GOT3 (cell line): ENCODE measurements at regions not wholly inside any gene's neighbourhood (a gene's known extent, or its start where the extent isn't known, plus 50 kb on each side); places are given as distances from the start of the nearest gene placed in this dataset.

Experiments used
- DNase-seq: peaks from one replicate; lab custom pipeline; 2025; ENCODE audit warnings: mixed read lengths; lab: John Stamatoyannopoulos, UW

DNA sequence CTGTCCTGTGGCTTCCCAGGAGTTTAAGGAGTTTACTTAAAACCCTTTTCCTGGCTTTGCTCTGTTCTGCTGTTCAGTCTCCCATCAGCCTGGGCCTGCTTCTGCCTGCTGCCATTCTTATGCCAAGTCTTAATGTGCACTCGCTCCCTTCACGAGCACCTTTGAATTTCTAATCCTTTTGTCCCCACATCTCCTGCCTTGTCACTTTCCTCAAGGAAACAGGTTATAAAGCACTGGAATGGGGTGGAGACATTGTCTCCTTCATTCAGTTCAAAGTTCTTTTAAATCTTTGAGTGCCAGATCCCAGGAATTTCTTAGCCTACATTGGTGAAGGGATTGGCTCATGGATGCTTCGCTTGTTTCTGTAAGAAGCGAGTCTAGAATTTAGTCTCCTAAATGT lies 87.2 kb upstream of the LIFR start:
- no peak for DNase-seq

DNA sequence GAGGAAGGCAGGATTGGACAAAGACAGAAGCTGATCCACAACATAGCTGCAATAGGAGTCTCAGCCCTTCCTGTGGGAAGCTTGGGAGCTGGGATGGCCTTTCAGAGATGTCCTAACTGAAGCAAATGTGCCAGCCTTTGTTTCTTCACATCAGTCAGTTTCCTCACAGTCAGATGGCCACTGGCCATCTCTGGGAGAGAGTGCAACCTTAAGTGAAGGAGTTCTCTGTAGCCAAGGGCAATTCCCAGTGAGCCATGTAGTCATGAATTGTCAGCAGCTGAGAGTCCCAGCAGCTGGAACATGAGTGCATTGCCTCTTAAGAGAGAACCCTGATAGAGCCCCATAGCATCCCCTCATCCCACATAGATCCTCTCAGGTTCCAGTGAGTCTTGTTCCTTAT lies 89.1 kb upstream of the LIFR start:
- no peak for DNase-seq

DNA sequence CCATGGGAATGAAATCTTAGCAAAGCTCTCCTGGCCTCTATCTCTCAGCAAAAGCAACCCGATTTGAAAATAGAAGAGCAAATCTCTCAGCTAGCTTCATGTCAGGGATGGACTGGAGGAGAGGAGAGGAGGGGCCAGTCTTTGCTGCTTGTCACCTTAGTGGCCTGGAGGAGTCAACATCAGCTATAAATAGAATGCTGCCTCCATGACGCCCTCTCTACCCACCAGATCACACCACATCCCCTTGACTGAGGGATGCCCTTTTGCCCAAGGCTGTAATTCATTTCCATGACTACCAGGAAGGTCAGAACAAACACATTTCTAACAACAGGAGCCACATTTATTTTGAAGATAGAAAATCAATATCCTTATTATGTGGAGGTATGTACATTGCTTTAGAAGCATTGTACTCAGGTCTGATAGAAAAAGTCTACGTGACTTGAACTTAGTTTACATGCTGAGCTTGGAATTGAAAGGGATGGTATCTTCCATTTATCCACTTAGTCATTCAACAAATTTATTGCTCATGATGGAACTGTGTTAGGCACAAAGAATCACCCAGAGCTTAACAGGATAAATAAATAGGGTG lies 92.4 kb upstream of the LIFR start:
- no peak for DNase-seq

DNA sequence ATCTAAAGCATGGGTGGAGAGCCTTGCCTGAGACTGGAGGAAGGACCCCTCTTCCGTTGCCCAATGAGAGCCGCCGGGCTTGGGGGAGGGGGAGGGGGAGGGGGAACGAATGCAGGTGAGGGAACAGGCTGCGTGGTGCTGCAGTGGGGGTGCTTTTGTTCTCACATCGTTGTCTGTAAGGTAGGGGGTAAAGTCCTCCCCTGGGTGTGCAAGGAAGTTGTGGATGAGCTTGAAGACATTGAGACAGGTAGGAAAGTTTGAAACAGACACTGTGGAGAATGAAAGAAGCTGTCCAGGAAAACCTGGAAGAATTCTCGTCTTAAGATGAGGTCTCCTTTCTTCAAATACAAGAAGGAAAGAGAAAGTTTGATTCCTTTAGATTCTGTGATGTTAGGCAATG lies 94.1 kb upstream of the LIFR start:
- no peak for DNase-seq

DNA sequence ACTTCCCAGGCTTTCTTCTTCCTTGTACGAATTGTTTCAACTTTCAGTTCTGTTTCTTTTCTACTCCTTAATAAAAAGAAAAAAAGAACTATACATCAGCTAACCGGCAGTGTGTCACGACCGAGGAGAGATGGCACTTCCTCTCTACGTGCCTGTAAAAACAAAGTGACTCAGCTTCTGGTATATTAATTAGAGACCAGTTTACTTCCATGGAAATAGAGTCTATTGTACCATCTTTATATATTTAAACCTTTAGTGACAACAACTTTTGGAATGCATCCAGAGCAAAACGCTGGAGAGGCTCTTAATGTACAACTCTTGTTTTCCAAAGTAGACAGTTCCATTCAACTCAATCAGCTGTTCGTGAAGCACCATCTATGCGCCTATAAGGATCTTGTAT lies 94.5 kb upstream of the LIFR start:
- DNase-seq, result no peak

DNA sequence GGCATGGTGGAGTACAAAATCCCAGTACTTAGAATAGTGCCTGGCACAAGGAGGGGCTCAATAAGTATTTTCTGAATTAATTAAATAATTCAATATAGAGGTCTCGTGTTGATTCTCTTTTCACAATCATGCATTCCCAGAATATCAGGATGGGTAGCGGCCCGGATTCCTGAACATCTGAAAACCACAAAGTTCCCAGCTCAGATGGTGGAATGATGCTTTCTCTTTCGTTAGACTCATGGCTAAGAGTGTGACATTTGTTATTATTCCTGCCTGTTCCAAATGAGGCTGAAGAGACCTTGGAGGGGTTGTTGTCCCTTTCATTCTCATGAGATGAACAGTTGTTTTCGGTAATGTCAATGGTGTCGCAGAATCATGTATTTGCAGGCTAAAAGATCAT lies 95.4 kb upstream of the LIFR start:
- no peak for DNase-seq

DNA sequence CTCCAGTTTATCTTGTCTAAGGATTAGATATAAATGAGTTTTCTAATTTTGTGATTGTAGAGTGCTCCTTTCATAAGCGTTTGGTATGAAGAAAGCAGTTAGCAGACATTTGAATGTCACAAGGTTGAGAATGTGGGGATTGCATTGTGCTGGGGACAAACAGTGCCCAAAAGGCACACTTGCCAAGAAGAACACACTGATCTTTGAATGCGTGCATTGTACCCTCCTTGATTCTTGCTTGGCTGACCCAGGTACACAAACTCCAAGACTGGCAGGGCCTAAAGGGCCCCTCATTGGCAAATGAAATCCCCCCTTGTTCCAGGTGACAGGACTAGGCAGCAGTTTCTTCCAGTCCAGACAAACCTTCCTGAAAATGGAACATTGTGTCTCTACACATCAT lies 96.9 kb upstream of the LIFR start:
- no peak for DNase-seq

DNA sequence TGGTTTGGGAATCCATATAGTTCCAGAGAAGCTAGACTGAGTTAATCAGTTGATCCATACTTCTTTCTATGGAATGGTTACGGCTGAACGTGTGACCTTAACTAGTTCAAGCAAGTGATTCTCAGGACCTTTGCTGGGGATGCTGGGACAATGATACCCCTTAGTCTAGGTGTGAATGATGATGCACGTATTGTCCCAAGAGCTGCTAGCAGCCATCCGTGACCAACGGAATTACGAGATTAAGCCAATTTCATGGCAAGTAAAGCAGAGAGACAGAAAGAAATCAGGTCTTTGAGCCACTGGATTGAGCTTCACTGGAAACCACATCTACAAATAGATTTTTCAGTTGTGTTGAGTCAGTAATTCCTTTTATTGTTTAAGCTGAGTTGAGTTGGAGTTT lies 99.2 kb upstream of the LIFR start:
- no peak for DNase-seq

DNA sequence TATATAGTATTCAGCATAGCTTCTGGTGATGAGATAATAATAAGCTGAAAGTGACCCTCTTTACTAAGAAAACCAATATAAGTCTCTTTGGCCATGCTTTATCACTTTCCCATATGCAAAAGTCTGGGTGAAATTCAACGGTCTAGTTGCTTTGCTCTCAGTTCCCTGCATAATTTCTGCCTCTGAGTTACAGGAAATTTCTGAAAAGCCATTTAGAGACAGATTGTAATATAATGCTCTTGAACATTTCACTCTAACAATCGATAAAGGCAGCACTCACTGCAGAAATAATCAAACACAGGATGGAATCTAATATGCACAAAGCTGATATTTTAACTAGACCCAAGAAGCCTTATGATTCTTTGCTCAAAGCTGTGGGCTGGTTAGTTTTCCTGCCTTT lies 100.1 kb upstream of the LIFR start:
- no peak for DNase-seq

DNA sequence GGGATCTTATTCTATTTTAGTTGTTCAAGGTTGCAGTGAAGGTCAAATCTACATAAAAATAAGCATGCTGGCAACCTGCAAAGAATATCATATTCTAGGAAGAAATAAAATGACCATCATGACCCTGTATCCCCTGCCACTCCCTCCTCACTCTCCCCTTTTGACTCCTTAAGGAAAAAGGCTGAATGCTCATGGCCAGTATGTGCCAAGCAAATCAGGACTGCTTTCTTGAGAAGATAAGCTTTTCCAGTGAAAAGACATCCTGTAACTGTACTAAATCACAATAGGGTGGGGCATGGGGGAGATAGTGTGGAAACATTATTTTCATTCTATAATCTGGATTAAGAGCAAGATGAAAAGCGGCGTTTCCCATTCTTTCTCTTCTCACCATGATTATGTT lies 100.6 kb upstream of the LIFR start:
- no peak for DNase-seq

DNA sequence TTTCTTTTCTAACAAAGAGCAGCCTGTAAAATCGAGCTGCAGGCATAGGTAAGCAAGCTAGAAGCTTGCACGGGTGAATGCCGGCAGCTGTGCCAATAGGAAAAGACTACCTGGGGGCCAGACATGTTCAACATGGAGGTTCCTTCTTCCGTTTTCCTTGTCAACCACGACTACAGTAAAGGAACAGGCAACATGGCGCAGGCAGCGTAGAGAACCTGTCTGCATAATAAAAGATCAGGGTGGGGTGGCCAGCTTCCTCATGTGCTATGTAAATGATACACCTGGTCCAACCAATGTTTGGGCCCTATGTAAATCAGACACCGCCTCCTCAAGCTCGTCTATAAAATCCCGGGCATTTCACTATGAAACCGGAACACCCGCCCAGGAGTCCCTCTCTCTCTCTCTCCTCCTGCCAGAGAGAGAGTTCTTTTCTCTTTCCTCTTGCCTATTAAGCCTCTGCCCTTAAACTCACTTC lies 103.8 kb upstream of the LIFR start:
- no peak for DNase-seq

DNA sequence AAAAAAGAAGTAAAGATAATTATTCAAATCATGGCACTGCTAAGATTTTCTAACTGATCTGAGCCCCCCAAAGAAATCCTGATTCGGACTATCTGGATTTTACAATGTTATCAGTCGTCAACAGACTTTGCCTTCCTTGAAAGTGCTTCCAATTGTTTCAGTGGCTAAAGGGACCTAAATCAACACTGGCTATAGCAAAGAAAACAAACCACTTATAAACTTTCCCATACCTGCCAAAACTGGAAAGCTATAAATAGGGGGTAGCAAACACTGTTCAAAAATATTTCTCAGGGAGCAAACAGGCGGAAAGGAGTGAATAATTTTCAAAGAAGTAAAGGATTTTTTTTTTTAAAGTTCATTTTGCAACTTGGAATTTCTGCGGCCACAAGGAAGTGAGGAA lies 105.6 kb upstream of the LIFR start:
- no peak for DNase-seq

DNA sequence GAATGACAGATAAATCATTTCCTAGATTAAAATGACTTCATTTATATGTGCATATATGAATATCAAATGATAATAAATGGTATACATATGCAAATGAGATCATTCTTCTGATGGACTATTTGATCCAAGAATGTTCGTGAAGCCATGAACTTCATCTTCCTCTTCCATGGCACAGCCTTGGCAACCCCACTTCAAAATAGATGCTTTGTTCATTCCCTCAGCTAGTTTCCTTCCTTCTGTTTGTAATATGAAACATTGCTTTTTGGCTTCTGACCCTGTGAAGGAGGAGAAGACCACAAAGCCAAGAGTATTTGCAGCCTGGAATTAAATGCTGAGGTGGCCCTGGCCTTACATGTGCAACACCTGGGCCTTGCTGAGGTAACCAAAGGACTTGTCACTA lies 106.8 kb upstream of the LIFR start:
- no peak for DNase-seq

DNA sequence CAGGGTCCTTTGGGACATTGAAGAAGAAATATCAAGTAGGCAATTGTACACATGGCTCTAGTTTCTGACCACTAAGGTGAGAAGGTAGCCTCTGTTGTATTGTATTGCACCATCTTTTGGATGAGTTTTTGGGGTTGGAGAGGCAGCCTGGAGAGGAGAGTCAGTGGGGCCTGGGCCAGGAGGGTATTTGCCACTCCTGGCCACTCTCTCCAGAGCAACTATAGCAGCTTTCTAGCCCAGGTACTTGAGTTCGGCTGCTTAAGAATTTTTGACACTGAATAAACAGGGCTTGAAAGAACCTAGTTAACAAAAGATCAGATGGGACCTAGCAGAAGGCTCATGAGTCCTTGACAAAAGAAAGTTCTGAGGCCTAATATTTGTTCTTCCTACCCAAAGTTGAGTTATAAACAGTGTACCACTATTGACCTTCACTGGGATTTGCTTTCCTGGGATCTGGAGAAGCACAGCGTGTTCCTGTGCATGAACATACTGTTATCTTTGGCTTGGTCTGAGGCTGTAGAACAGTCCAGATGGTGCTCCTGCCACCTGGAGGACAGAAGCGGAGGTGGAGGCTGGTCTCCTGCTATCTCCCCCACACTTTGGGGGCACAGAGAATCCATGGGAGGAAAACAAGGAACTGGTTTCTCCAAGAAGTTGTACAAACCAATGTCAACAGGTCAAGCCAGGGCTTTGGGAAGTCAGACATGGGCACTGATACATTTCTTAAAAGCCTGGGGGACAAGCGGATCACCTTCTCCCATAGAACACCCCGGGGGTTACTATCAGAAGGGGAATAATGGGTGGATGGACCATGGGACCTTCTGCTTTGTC lies 110.4 kb upstream of the LIFR start:
- DNase-seq, result no peak

DNA sequence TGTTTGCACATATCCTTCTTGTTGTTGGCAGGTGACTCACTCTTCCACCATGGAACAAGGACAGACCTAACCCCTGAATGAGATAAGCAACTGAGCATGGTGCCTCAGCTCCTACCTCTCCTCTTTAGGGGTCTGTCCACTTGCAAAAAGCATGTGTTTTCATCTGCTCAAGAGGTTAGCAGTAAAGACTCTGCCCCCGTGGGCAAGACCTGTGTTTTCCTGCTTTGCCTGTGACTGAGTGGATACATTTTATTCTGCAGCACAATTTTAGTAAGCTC lies 111.0 kb upstream of the LIFR start:
- DNase-seq, result no peak

DNA sequence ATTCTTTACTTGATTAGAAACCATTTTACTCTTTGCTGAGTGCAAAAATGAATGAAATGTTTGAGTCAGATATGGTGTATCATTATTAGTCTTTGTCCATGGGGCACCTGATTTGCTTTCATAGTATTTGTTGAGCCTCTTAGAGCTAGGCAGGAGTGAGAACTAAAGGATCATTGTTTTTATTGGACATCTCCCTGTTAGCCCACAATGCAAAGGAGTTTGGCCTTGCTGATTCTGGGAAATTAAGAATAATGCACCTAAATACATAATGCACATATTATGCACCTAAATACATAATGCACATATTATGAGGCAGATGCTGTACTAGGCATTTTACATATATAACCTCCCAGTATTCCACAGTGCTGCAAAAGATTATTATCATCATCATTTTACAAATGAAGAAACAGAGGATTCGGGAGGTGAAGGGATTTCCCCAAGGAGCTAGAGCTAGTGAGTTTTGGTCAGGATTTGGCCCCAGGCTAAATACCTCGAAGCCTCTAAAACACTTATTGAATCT lies 113.0 kb upstream of the LIFR start:
- DNase-seq, result no peak

DNA sequence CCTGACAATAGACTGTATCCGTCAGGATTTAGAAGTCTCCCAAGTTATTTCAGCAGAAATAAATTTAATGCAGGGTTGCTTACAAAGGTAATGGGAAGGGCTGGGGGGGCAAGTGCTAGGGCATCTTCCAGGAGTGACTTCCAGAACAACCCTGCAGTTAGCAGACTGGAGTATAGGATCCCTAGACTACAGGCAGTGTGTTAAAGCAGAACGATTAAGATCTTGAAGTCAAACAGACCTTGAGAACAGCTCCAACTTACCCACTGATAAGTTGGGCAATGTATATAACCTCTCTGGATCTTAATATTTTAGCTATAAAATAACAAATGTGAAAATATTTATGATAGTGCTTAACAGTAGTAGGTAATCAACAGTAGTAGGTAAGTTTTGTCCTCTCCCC lies 113.6 kb upstream of the LIFR start:
- no peak for DNase-seq

DNA sequence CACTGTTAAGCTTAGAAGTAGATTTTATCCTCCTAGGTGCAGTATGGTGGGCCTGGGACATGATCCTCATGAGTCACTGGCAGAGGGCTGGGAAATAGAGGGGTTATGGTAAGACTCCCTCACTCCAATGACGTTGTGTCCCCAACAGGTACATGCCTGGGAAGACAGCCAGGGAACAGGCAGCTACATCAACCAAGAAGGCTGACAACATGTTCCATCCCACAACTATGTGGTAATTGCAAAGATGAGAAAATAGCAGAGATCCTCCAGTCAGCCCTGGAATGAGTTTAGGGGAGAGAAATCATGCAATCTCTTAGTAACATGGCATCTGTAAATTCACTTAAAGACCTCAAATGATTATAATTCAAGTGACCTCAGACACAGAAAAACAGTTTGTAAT lies 114.4 kb upstream of the LIFR start:
- no peak for DNase-seq

DNA sequence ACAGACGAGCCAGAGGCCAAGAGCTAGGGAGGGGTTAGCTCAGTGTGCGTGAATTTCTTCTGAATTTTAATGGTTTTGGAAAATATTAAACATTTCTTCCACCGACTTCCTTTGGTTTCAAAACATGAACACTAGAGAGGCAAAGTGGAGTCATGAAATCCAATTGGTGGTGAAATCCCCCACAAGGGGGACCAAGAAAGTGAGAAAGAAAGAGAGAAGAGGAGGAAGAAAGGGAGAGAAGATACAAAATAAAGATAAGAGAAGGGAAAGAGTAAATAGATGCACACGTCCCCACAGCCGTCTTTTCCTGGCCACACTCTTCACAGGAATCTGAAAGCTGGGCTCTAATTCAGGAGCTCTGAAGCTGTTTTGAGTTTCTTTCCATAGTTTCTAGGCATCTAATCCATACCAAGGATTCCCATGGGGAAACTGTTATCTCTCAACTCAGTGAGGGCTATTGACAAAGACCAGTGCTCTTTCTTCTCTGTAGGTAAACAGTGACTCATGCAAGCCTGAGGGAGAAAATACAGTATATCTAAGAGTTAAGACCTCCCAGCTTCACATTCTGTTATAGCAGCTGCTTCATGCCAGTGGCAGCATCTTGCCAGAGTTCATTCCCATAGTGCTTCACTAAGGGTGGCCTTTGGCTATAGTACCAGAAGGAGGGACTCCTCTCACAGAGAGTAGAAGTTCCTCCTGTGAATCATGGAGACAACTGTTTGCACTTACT lies 115.8 kb upstream of the LIFR start:
- DNase-seq, result no peak

DNA sequence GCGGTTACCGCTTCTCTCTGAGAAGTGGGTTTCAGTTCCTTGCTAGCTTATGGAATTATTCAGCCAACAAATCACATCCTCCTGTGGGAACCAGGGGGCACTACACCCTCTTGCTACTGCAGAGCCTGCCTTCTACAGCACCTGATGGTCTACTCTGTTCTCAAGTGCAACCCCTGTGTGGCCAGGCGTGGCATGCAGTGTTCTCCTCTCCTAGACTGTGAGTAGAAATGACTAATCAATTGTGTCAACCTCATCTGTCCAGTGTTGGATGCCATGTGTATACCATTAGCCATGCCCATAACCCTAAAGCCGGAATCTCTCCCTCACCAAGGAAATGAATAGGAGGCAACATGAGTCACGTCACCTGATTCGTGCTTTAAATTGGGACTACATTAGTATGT lies 117.2 kb upstream of the LIFR start:
- no peak for DNase-seq

DNA sequence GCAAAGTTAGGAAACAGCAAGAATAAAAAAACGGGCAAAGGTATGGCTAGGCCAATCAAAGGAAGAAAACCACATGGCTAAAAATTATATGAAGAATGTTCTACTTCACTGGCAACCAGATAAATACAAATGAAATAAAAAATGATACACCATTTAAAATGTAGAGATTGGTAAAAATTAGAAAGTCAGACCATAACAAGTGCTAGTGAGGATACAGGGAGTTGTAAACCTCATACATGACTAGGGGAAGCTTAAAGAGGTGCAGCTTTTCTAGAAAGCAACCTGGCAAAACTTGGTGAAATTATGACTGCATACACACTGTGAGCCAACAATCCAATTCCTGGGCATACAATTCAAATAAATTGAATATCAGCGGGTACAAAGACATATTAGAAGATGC lies 119.0 kb upstream of the LIFR start:
- no peak for DNase-seq

DNA sequence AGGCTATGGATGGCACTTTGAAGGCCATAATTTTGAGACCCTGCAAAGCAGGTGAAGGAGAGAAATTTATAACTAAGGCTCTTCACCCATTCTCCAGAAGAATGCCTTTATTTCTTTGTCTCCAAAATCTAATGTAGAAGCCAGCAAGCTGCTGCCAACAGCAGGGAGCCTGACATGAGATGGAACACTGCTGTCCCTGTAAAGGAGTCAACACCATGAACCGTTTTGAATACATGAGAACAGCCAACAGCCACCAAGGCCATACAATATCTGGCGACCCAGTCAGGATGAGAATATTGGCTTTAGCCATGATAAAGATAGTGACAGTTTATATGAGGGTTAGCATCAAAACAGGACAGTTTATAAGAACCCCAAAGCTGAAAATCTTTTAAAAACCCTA lies 121.2 kb upstream of the LIFR start:
- DNase-seq, result no peak

DNA sequence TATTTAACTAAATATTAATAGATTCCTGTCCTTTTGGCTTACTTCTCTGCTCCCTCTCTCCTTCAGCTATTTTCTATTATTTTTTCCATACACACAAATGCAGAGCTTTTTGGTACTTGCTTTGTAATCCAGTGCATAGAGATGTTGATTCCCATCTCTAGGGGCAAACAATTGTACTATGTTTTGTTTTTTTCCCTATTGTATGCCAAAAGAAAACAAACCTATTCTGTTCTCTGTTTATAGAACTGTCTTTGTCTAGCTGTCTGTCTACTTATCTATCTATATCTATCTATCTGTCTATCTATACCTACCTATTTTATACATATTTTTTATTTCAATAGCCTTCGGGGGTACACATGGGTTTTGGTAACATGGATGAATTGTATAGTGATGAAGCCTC lies 121.6 kb upstream of the LIFR start:
- no peak for DNase-seq
